Astrocyte (in vitro differentiated cells and primary cell): ENCODE measurements at regions not wholly inside any gene's neighbourhood (a gene's known extent, or its start where the extent isn't known, plus 50 kb on each side); places are given as distances from the start of the nearest gene placed in this dataset.

Source experiments
- DNase-seq: peaks from one replicate; pipeline ENCODE4 v3.0.0-alpha.2; 2010; ENCODE audit warnings: low read depth
- FAIRE-seq: peaks from 2 replicates; lab custom pipeline; 2011; peaks lifted over from hg19 to GRCh38; lab: Jason Lieb, UNC
- H2AFZ ChIP-seq: 2 replicates; pipeline ENCODE4 v1.6.0; 2012; ENCODE audit warnings: low read depth, low read length, inconsistent platforms
- H3K27ac ChIP-seq: 2 replicates; pipeline ENCODE4 v1.5.1; 2011; ENCODE audit warnings: low read depth, low read length, inconsistent platforms
- H3K27me3 ChIP-seq: 2 replicates; pipeline ENCODE4 v1.6.0; 2011; ENCODE audit warnings: low read length, inconsistent platforms; ENCODE audit not compliant: insufficient read depth
- H3K36me3 ChIP-seq: 2 replicates; pipeline ENCODE4 v1.5.1; 2011; ENCODE audit warnings: low read length, inconsistent platforms; ENCODE audit not compliant: insufficient read depth
- H3K4me1 ChIP-seq: 2 replicates; pipeline ENCODE4 v1.5.1; 2011; ENCODE audit warnings: low read length, inconsistent platforms; ENCODE audit not compliant: insufficient read depth
- H3K4me2 ChIP-seq: 2 replicates; pipeline ENCODE4 v1.6.0; 2012; ENCODE audit warnings: low read length, inconsistent platforms
- H3K4me3 ChIP-seq: 2 replicates; pipeline ENCODE4 v1.5.1; 2011; ENCODE audit warnings: low read depth, mild to moderate bottlenecking, low read length, inconsistent platforms; ENCODE audit not compliant: insufficient read depth
- H3K79me2 ChIP-seq: 2 replicates; pipeline ENCODE4 v1.6.0; 2012; ENCODE audit warnings: mild to moderate bottlenecking, low read length, inconsistent platforms; ENCODE audit not compliant: insufficient read depth
- H3K9ac ChIP-seq: 2 replicates; pipeline ENCODE4 v1.6.0; 2012; ENCODE audit warnings: mild to moderate bottlenecking, low read length, inconsistent platforms
- H3K9me3 ChIP-seq: 2 replicates; pipeline ENCODE4 v1.5.1; 2012; ENCODE audit warnings: low read depth, mild to moderate bottlenecking, low read length, inconsistent platforms; ENCODE audit not compliant: insufficient read depth
- H4K20me1 ChIP-seq: 2 replicates; pipeline ENCODE4 v1.6.0; 2012; ENCODE audit warnings: low read length, inconsistent platforms; ENCODE audit not compliant: insufficient read depth
- H3K27ac Mint-ChIP-seq: one replicate; pipeline ENCODE4 v1.8.0; 2021; ENCODE audit warnings: mild to moderate bottlenecking, mixed read lengths; ENCODE audit not compliant: unreplicated experiment
- H3K27me3 Mint-ChIP-seq: one replicate; pipeline ENCODE4 v1.8.0; 2021; ENCODE audit warnings: low read depth, mixed read lengths; ENCODE audit not compliant: unreplicated experiment
- H3K36me3 Mint-ChIP-seq: one replicate; pipeline ENCODE4 v1.8.0; 2021; ENCODE audit warnings: low read depth, mixed read lengths; ENCODE audit not compliant: unreplicated experiment
- H3K4me1 Mint-ChIP-seq: one replicate; pipeline ENCODE4 v1.8.0; 2021; ENCODE audit warnings: low read depth, mixed read lengths; ENCODE audit not compliant: unreplicated experiment
- H3K4me3 Mint-ChIP-seq: one replicate; pipeline ENCODE4 v1.8.0; 2021; ENCODE audit warnings: mild to moderate bottlenecking, moderate library complexity, mixed read lengths; ENCODE audit not compliant: unreplicated experiment
- H3K9me3 Mint-ChIP-seq: one replicate; pipeline ENCODE4 v1.8.0; 2021; ENCODE audit warnings: mild to moderate bottlenecking, mixed read lengths; ENCODE audit not compliant: unreplicated experiment
- CTCF ChIP-seq: IDR thresholded peaks from 2 replicates; pipeline ENCODE4 v1.5.1; 2011; ENCODE audit warnings: low read depth, mild to moderate bottlenecking, inconsistent platforms, low read length, moderate library complexity; ENCODE audit not compliant: insufficient read depth
- EZH2 ChIP-seq: IDR thresholded peaks from 2 replicates; pipeline ENCODE4 v1.6.1; 2012; ENCODE audit warnings: mild to moderate bottlenecking, low read length, inconsistent platforms; ENCODE audit not compliant: insufficient read depth

DNA sequence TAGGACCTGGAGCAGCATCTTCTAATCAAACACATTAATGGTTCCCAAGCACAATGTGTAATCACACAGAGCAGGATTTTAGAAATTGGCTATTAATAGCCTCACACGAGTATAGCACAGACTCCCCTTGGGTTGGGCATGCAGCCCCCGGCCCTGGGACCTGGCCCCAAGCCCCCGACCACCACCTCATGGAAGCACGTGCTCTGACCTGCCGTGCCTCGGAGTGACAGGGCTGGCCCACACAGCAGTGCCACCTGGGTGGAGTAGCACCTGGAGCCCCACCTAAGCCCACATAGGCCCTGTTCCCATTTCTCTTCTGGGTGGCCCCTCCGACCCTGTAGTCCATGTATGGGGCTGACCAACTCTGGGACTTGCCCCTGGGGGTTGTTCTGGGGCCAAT is 171.8 kb downstream of the TTLL2 start:
- Mint-ChIP-seq H3K36me3 (no peaks in the 10 kb centered on the region), H3K27me3 (peaks cover 58% of the 10 kb centered on the region), H3K9me3 (peaks cover 3% of the 10 kb centered on the region), H3K4me3 (no peak overlapping the region), H3K27ac (no peak overlapping the region), H3K4me1 (peaks cover 4% of the 10 kb centered on the region)
- Histone ChIP-seq H3K27ac (no peak overlapping the region), H3K4me2 (no peak overlapping the region), H3K4me3 (no peak overlapping the region), H3K79me2 (no peaks in the 10 kb centered on the region), H4K20me1 (no peaks in the 10 kb centered on the region), H2AFZ (no peak overlapping the region), H3K36me3 (no peaks in the 10 kb centered on the region), H3K9ac (no peak overlapping the region), H3K27me3 (no peaks in the 10 kb centered on the region), H3K9me3 (no peaks in the 10 kb centered on the region), H3K4me1 (no peaks in the 10 kb centered on the region)
- TF ChIP-seq CTCF (no peak), EZH2 (no peak)
- FAIRE-seq (no peak), DNase-seq (no peak)

DNA sequence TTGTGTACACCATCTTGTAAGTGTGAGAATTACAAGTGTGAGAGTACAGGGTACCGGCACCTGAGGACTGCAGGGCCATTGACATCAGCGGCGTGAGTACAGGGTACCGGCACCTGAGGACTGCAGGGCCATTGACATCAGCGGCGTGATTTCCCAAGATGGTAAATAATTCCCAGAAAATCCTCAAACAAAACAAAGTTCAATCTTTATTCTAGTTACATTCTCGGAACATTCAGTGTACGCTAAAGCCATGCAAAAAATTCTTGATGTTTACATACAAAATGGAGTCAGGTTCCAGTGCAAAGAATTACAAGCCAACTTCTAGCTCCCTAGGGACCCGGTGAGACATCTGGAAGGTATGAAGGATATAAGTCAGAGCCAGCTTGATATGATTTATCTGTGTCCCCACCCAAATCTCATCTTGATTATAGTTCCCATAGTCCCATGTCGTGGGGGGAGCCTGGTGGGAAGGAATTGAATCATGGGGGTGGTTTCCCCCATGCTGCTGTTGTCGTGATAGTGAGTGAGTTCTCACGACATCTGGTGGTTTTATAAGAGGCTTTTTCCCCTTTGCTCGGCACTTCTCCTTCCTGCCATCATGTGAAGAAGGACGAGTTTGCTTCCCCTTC is 172.7 kb downstream of the TTLL2 start:
- Mint-ChIP-seq H3K36me3 (no peaks in the 10 kb centered on the region), H3K4me1 (no peaks in the 10 kb centered on the region), H3K4me3 (no peak overlapping the region), H3K27ac (no peak overlapping the region), H3K9me3 (peaks cover 3% of the 10 kb centered on the region), H3K27me3 (peaks cover 60% of the 10 kb centered on the region)
- DNase-seq (no peak), FAIRE-seq (no peak)
- no peak overlapping the region for H3K4me3 ChIP-seq
- TF ChIP-seq CTCF (no peak), EZH2 (no peak)
- no peaks in the 10 kb centered on the region for H3K79me2 ChIP-seq
- H3K27me3 ChIP-seq = no peaks in the 10 kb centered on the region
- no peaks in the 10 kb centered on the region for H3K36me3 ChIP-seq
- no peak overlapping the region for H3K9ac ChIP-seq
- no peaks in the 10 kb centered on the region for H3K9me3 ChIP-seq
- H3K4me2 ChIP-seq = no peak overlapping the region
- no peaks in the 10 kb centered on the region for H4K20me1 ChIP-seq
- H2AFZ ChIP-seq = no peak overlapping the region
- no peak overlapping the region for H3K27ac ChIP-seq
- H3K4me1 ChIP-seq = no peaks in the 10 kb centered on the region

DNA sequence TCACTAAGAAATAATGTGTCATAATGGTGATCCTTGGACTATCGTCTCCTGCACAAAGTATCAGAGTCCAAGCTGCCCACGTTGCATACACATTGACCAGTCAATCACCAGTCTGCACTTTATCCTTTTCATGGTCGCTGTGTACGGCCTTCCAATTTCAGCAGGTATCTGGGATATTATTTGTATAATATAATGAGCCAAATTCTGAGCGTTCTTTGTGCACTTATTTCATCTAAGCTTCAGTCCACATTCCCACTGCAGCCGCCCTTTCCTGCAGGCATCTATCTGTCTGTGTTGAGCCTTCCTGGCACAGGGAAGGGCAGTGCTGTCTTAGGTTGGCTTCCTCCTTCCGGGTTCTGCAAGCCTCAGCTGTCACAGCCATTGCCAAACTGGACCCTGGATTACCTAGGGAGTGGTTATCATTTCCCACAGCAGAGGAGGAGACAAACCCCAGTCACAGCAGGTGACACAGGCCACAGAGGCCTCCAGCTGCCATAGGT is 174.3 kb downstream of the TTLL2 start:
- Mint-ChIP-seq H3K4me3 (no peak overlapping the region), H3K27ac (no peak overlapping the region), H3K36me3 (no peaks in the 10 kb centered on the region), H3K9me3 (peaks cover 8% of the 10 kb centered on the region), H3K4me1 (no peaks in the 10 kb centered on the region), H3K27me3 (peaks cover 62% of the 10 kb centered on the region)
- no peaks in the 10 kb centered on the region for H3K4me1 ChIP-seq
- H3K9me3 ChIP-seq = no peaks in the 10 kb centered on the region
- H3K4me3 ChIP-seq = no peak overlapping the region
- H3K27ac ChIP-seq = no peak overlapping the region
- H4K20me1 ChIP-seq = no peaks in the 10 kb centered on the region
- H3K27me3 ChIP-seq = no peaks in the 10 kb centered on the region
- TF ChIP-seq EZH2 = no peak
- TF ChIP-seq CTCF = no peak
- H3K9ac ChIP-seq = no peak overlapping the region
- DNase-seq (no peak), FAIRE-seq (no peak)
- no peak overlapping the region for H3K4me2 ChIP-seq
- H3K79me2 ChIP-seq = no peaks in the 10 kb centered on the region
- H3K36me3 ChIP-seq = no peaks in the 10 kb centered on the region
- no peak overlapping the region for H2AFZ ChIP-seq
